Vagina (tissue), 2 donors: ENCODE measurements at regions not wholly inside any gene's neighbourhood (a gene's known extent, or its start where the extent isn't known, plus 50 kb on each side); places are given as distances from the start of the nearest gene placed in this dataset.

Experiments used
- DNase-seq, 2 donors: peaks; one replicate each; pipeline ENCODE4 v3.0.0-alpha.2; 2017; ENCODE audit errors: extremely low spot score in 2 of 2
- H3K27ac ChIP-seq: fragments of 200-600 bp; sonication (generic); one replicate; pipeline ENCODE4 v1.5.1; 2019
- H3K27me3 ChIP-seq: fragments of 200-600 bp; sonication (generic); one replicate; pipeline ENCODE4 v1.5.1; 2019
- H3K36me3 ChIP-seq, 2 donors: fragments of 200-600 bp; sonication (generic); one replicate each; pipeline ENCODE4 v1.5.1; 2017 to 2019
- H3K4me1 ChIP-seq: fragments of 200-600 bp; sonication (generic); one replicate; pipeline ENCODE4 v1.5.1; 2019
- H3K4me3 ChIP-seq, 2 donors: fragments of 200-600 bp; sonication (generic); 1 replicate in 1 of 2; 2 replicates in 1 of 2; pipeline ENCODE4 v1.5.1; 2016 to 2019
- H3K9me3 ChIP-seq: fragments of 200-600 bp; sonication (generic); one replicate; pipeline ENCODE4 v1.5.1; 2019
- POLR2A ChIP-seq, 2 donors: fragments of 450-650 bp; IDR thresholded peaks; one replicate each; pipeline ENCODE4 v1.6.1; 2017; ENCODE audit warnings: antibody characterized with exemption in 2 of 2, mild to moderate bottlenecking in 2 of 2, moderate library complexity in 2 of 2
- POLR2AphosphoS5 ChIP-seq, 2 donors: sonication (generic); formaldehyde crosslinking; IDR thresholded peaks; one replicate each; pipeline ENCODE4 v1.9.0; 2017; ENCODE audit warnings: antibody characterized with exemption in 2 of 2, mild to moderate bottlenecking in 2 of 2, low read depth in 1 of 2; ENCODE audit not compliant: insufficient read depth in 1 of 2
- intact Hi-C: fragments of 100-400 bp; cut with DNase I; formaldehyde crosslinking; loops from one replicate; pipeline ENCODE4 v1.15.1; 2023
- TF ChIP-seq, protein P1 (sequence below), 3 experiments: fragments of 450-650 bp in 2 of 3; fragments of 200-600 bp in 1 of 3; sonication (generic) in 1 of 3; IDR thresholded peaks; one replicate each; pipeline ENCODE4 v1.5.1; 2017 to 2019; ENCODE audit warnings: antibody characterized with exemption in 3 of 3, mild to moderate bottlenecking in 2 of 3, moderate library complexity in 2 of 3

DNA sequence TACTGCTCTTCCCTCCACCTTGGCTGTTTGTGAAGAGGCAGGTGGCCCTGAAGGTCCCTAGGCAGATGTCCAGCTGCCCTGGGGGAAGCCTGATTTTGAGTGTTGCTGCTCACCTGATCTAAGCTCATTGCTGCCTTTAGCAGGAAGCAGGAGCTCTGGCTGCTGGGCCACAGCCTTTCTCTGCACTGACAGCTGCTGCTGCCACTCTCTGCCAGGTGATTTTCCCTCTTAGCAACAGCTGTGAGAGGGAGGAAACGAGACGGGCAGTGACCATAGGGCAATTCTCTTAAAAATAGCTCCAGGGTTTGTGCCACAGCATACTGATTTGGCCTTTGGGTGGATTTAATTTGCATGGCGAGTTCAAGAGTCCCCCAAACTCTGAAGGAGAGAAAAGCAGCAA lies 415.8 kb upstream of the SEMA6D start:
- H3K4me3 ChIP-seq = no peak overlapping the region
- intact Hi-C loops = no loop called here
- no peak for DNase-seq
- H3K27ac ChIP-seq = no peak overlapping the region
- no peaks in the 10 kb centered on the region for H3K9me3 ChIP-seq
- TF ChIP-seq POLR2AphosphoS5 (IDR thresholded peaks at IDR 0.05; ENCODE audit: insufficient read depth in 1 of 2, low read depth in 1 of 2) = no peak
- TF ChIP-seq POLR2A (IDR thresholded peaks at IDR 0.05) = no peak
- TF ChIP-seq, protein P1, sequence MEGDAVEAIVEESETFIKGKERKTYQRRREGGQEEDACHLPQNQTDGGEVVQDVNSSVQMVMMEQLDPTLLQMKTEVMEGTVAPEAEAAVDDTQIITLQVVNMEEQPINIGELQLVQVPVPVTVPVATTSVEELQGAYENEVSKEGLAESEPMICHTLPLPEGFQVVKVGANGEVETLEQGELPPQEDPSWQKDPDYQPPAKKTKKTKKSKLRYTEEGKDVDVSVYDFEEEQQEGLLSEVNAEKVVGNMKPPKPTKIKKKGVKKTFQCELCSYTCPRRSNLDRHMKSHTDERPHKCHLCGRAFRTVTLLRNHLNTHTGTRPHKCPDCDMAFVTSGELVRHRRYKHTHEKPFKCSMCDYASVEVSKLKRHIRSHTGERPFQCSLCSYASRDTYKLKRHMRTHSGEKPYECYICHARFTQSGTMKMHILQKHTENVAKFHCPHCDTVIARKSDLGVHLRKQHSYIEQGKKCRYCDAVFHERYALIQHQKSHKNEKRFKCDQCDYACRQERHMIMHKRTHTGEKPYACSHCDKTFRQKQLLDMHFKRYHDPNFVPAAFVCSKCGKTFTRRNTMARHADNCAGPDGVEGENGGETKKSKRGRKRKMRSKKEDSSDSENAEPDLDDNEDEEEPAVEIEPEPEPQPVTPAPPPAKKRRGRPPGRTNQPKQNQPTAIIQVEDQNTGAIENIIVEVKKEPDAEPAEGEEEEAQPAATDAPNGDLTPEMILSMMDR (IDR thresholded peaks at IDR 0.05) = no peak
- no peaks in the 10 kb centered on the region for H3K4me1 ChIP-seq
- no peaks in the 10 kb centered on the region for H3K27me3 ChIP-seq
- no peaks in the 10 kb centered on the region for H3K36me3 ChIP-seq

DNA sequence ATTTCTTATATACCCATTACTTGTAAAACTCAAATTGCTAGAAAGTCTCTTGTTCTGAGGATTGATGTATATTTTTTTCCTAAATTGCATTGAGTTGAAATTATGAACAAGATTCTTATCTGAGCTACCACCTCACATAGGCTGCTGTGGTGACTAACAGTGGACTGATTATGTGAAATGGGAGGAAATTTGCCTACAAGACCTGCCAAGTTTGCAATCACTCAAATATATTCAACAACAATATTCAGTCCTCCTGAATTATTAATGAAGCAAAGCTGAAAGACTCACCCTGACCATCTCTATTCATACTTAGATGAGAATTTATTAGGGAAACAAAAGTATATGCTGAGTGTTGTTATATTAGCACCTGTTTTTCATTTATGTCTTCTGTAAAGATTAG lies 412.6 kb upstream of the SEMA6D start:
- Histone ChIP-seq H3K36me3 (no peaks in the 10 kb centered on the region), H3K4me1 (no peaks in the 10 kb centered on the region), H3K27ac (no peak overlapping the region), H3K4me3 (no peak overlapping the region), H3K27me3 (no peaks in the 10 kb centered on the region), H3K9me3 (no peaks in the 10 kb centered on the region)
- TF ChIP-seq POLR2AphosphoS5 (IDR thresholded peaks at IDR 0.05; ENCODE audit: insufficient read depth in 1 of 2, low read depth in 1 of 2) = no peak
- no peak for TF ChIP-seq POLR2A (IDR thresholded peaks at IDR 0.05)
- TF ChIP-seq, protein P1 (IDR thresholded peaks at IDR 0.05) = no peak
- intact Hi-C loops = no loop called here
- no peak for DNase-seq

DNA sequence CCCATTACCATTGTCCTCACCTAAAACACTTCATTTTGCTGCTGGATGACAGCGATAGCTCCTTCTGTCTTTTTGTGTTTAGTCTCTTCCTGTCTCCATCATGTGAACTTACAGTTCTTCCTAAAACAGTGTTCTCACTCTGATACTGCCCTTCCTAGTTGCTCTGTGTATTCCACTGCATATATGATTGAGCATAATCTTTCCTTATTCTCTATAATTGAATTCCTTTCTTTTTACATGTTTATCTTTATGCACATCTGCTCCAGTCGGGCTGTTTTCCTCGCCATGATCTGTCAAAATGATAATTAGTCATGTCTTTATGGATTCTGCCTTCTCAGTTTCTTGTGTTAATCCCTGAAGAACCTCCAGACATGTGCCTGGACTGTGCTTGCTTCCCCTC lies 405.1 kb upstream of the SEMA6D start:
- DNase-seq = no peak
- no peaks in the 10 kb centered on the region for H3K9me3 ChIP-seq
- no peak overlapping the region for H3K4me3 ChIP-seq
- no peaks in the 10 kb centered on the region for H3K27me3 ChIP-seq
- no peak overlapping the region for H3K27ac ChIP-seq
- H3K36me3 ChIP-seq = no peaks in the 10 kb centered on the region
- H3K4me1 ChIP-seq = no peaks in the 10 kb centered on the region
- intact Hi-C loops = no loop called here
- TF ChIP-seq, protein P1 (IDR thresholded peaks at IDR 0.05) = no peak
- TF ChIP-seq POLR2AphosphoS5 (IDR thresholded peaks at IDR 0.05; ENCODE audit: insufficient read depth in 1 of 2, low read depth in 1 of 2) (no peak), POLR2A (IDR thresholded peaks at IDR 0.05) (no peak)

DNA sequence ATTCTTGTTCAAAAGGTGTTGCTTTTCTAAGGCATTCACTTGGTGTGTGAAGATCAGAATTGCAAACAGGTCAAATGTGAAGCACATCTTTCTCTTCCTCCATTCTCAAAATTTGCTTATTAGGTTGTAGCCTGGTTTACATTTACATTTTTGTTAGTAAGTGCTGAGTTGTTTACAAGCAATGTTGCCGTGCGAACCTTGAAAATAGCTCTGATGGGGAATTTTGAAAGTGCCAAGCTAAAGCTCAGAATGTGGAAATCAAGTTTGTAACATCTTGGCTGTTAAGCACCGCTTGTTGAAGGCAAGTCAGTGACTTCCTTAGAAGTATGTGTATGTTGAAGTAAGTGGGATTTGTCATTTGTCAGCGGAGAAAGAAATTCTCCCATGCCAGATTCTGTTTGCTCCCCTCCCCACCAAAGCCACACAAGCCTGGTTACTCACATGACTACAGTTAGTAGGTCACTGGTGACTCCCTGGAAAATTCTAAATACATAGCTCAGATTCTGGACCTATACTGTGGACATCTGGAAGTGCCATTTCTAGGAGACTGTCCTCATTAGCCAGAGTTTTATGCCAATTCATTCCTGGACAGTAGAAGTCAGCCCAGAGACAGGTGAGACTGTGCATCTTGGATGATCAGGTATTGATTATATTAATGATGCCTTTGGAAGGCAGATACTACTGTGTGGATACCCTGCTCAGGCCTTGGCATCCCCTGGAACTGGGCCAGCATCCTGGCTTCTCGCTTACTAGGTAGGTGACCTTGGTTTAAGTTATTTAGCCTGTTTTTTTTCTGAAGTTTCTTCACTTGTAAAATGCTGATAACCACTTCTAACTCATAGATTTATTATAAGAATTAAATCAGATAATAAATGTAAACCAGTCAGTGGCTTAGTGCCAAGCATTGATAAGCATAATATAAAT lies 390.6 kb upstream of the SEMA6D start:
- Histone ChIP-seq H3K9me3 (no peaks in the 10 kb centered on the region), H3K36me3 (no peaks in the 10 kb centered on the region), H3K27ac (no peak overlapping the region), H3K4me1 (no peaks in the 10 kb centered on the region), H3K4me3 (no peak overlapping the region), H3K27me3 (no peaks in the 10 kb centered on the region)
- intact Hi-C loops = no loop called here
- no peak for TF ChIP-seq POLR2A (IDR thresholded peaks at IDR 0.05)
- no peak for DNase-seq

DNA sequence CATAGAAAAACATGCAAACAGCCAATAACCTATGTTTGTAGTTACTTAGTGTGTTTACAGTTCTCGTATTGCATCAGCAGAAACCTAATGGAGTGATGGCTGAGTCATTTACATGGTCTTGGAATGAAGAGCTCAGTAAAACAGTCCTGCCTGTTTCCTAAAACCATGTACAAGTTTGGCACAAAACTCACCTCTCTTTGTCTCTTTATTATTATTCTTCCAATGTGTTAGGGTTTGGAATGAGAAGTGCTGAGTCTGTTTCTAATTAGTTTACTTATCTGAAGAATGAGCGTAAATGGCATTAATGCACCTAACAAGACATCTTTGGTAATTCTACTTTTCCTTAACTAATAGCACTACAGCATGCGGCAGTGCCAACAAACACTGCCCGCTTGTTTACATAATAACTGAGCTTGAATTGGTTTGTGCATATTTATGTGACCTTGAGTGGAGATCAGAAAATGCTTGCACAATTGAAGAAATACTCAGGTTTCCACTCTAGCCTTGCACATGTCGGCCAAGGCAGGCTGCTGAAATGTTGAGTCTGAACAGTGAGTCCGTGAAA lies 385.4 kb upstream of the SEMA6D start:
- no peaks in the 10 kb centered on the region for H3K27me3 ChIP-seq
- no peak overlapping the region for H3K4me3 ChIP-seq
- TF ChIP-seq, protein P1 (IDR thresholded peaks at IDR 0.05) = no peak
- TF ChIP-seq POLR2A (IDR thresholded peaks at IDR 0.05) = no peak
- peak; percentile 26 to 31 for TF ChIP-seq POLR2AphosphoS5 (IDR thresholded peaks at IDR 0.05; ENCODE audit: insufficient read depth in 1 of 2, low read depth in 1 of 2)
- H3K36me3 ChIP-seq = no peaks in the 10 kb centered on the region
- H3K27ac ChIP-seq = no peak overlapping the region
- intact Hi-C loops = no loop called here
- no peak for DNase-seq
- no peaks in the 10 kb centered on the region for H3K9me3 ChIP-seq
- no peaks in the 10 kb centered on the region for H3K4me1 ChIP-seq
